NCI-H2107 treated with DMSO at 0.1 percent for 48 hours (cell line): ENCODE measurements at regions not wholly inside any gene's neighbourhood (a gene's known extent, or its start where the extent isn't known, plus 50 kb on each side); places are given as distances from the start of the nearest gene placed in this dataset.

ENCODE experiments used
- DNase-seq: peaks from one replicate; lab custom pipeline; 2025; ENCODE audit not compliant: unreplicated experiment; lab: John Stamatoyannopoulos, UW

- no peak for DNase-seq
Measured at GRCh38 chr5:4859500-4860235, 280.5 kb upstream of the ADAMTS16 start.

GRCh38 chr5:4860631-4861030 is 279.5 kb upstream of the ADAMTS16 start:
- DNase-seq: no peak

GRCh38 chr5:4862500-4862899 is 277.6 kb upstream of the ADAMTS16 start:
- DNase-seq: peak; percentile 14

DNA sequence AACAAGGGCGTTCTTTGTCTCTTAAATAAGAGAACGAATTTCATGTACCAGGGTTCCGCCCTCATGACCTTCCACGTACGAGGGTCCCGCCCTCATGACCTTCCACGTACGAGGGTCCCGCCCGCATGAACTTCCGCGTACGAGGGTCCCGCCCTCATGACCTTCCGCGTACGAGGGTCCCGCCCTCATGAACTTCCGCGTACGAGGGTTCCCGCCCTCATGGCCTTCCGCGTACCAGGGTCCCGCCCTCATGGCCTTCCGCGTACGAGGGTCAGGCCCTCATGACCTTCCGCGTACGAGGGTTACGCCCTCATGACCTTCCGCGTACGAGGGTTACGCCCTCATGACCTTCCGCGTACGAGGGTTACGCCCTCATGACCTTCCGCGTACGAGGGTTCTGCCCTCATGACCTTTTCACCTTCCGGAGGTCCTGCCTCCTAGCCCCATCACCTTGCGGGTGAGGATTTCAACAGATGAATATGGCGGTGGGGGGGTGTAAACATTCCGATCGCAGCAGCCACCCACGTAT is 273.9 kb upstream of the ADAMTS16 start:
- DNase-seq: no peak

DNA sequence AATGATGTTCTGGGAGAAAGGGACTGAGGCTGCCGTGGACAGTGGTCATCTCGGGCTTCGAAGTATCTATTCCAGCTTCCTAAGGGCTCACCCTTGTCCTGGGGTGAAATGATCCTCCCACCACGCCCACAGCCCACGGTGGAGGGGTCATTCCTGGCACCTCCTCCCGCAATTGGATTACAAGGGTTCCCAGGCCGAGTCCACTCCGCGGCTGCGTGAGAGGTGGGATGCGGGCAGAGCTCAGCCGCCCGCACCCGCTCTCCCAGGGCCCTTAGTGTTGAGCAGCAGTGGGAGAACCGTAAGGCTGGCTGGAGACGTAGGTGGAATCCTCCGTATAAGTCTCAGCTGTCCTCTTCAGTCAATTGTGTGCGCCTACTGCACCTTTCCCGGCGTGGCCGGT is 273.3 kb upstream of the ADAMTS16 start:
- no peak for DNase-seq

DNA sequence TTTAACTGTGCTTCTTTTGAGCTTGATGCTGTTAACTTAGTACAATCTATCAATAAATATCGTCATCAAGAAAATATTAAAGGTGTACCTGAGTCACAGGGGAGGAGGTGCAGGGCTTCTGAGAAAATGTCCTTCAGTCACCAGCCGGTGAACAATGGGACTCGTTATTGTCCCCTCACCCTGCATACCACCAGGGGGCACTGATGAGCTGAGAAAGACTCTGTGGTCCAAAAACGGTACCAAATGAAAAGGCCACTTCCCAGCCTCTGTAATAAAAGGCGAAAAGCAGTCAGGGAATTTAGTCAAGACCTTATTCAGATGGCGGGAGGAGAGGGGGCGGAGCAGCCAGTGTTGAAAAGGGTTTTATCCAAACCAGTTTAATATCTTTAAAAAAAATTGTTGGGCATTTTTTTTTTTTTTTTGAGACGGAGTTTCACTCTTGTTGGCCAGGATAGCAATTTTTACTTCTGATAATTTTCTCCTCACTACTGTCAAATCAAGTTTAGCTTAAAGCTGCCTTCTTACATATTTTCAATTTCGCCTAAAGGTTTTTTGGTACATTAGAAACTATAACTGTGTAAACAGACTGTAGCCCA is 271.9 kb upstream of the ADAMTS16 start:
- DNase-seq: peak; percentile 19

GRCh38 chr5:4873652-4874051 is 266.5 kb upstream of the ADAMTS16 start:
- no peak for DNase-seq

DNA sequence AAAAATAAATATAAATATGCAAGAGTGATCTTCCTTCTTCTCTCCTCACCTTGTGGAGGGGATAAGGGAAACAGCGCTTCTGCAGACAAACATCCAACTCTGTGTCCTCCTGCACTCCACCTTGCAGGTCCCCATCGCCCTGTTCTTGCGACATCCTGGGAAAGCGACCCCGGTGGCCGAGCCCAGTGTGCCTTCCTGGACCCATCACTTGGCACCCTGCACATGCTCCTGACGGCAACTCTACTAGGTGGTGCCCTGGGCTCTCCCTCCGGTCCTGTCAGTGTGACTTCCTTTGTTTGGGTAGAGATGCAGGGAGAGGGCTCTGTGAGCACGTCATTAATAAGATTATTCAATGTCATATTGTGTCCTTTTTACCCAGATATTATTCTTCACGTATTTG is 266.0 kb upstream of the ADAMTS16 start:
- DNase-seq: no peak

- DNase-seq: no peak
Measured at GRCh38 chr5:4875942-4876341, 264.2 kb upstream of the ADAMTS16 start.

DNA sequence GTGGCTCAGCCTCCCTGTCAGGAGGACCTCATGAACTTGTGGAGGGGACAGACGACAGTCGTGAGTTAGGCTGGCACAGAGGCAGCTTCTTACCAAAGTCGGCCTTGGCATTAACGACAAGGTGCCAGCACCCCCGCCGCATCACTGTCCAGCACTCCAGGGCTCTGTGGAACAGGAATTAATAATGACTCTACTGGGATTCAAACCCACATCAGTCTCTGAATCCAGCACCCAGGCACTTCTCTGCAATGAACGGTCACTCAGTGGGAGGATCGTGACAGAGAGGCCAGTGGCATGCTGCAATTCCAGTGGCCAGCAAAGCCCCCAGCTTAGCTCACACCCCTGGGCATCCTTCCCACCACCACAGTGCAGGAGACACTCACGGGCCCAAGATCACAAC is 263.3 kb upstream of the ADAMTS16 start:
- no peak for DNase-seq

DNA sequence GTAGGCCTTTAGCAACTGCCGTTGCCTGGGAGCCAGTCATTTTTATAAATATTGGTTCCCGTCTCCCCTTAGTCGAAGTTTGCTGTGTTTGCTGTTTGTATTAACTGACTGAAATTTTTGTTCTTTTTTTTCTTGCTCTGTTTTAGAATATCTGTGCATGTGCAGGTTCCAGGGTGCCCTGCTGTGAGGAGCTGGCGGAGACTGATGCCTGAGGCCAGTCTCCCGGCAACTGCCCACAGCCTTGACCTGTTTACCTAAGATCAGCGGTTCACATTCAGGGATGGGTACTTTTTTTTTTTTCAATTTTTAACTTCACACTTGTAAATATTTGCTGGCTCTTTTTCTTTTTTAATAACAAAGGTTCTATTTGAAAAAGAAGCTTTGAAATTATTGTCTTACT is 262.6 kb upstream of the ADAMTS16 start:
- DNase-seq: no peak

DNA sequence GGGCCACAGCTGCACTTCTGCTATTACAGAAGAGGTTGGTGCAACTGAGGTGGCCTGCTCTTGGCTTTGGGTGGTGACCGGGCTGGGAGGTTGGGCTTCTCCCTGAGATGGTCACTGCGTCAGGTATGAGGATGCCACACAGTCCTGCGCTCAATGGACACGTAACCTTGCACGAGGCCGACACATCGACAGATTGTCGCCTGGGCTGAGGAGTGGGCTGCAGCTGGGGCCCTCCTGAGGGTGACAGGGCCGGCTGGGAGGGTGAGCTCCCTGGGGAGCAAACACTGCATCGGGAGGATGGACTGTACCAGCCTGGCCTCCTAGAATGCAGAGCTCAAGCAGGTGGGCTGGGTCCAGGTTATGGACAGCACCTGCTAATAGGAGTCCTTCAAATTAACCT is 261.1 kb upstream of the ADAMTS16 start:
- DNase-seq: no peak

DNA sequence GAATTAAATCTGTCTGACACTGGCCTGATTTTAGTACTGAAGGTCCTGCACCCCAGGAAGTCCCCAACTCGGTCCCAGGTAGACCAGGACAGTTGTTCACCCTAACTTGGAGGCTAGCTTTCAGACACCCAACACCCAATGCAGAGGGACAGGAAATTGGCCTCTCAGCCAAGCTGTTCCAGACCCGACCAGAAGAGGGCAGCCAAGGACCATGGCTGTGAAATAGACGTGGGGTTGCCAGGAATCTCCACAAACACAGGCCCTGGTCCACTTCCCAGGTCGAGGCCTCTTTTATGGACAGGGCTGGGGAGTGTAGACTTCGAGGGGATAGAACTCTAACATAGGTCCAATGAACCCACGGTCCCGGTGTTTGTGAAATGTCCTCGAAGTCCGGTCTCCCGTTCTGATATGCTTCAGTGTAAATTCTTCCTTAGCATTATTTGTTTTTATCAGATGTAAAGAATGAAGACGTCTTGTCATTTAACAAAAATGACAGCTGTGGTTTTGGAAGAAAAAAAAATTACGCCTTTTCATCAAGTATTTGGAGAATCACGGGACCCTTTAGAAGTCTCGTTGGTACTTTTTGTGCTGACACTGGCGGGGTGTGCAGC is 260.3 kb upstream of the ADAMTS16 start:
- peak; percentile 64 for DNase-seq

GRCh38 chr5:4880304-4880741 is 259.8 kb upstream of the ADAMTS16 start:
- DNase-seq: no peak

DNA sequence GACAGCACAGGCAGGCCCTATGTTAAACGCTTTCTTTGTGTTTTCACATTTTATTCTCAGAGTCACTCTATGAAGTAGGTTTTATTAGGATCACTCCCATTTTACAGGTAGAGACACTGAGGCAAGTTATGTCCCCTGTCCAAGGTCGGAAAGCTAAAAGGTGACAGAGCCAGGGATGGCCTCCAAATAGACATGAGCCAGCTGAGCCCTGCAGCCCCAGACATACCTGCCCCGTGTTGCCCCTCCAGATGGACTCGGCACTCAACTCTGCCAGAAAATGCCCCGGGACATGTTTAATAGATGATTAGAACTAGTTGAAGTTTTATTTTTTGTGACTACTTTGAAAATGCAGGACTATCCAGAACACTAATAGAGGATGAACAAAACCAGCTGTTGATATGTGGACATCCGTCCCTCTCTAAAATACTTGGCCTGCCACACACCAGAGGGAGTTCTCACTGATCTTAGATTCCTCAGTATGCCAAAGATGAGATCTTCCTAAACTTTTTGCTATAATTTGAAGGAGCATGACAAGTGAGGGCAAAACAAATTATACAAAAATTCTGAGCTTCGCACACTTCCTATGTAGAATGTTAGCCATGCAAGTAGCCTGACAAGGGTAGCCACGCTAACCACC is 258.6 kb upstream of the ADAMTS16 start:
- no peak for DNase-seq

DNA sequence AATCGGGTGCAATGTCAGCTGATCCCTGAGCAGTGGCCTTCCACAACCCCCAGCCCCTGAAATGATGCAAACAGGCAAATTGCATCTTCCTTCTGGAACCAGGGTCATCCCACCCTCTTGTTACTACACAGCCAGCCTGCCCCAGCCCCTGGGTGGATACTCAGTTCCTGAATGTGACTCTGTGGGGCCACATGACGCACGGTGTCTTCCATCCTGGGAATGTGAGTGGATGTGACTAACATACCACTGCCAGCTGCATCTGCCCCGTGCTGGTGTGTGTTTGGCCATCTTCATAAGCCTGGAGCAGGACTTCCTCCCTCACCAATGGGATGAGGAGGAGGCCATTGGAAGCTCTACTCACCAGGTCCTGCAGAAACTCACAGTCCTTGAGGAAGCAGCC is 257.9 kb upstream of the ADAMTS16 start:
- no peak for DNase-seq

DNA sequence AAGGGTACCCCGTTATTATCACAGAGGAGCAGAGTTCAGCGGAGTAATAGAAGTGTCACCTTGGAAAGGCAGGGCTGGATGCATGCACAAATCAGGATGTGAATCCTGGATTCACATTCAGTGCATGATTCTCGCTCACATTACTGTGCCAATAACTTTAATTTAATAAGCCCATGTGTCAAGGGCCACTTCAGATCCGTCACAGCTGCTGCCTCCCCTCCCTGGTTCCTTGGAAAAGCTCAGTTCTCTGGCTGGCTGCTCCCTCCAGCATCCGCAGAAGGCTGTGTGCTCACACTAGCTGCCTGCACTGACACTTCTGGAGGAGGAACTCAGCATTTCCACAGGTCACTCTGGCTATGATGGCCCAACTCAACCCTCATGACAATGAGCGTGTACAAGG is 256.8 kb upstream of the ADAMTS16 start:
- no peak for DNase-seq

- DNase-seq: no peak
Measured at GRCh38 chr5:4893063-4893744, 246.9 kb upstream of the ADAMTS16 start.

GRCh38 chr5:4896328-4896727 is 243.8 kb upstream of the ADAMTS16 start:
- no peak for DNase-seq

DNA sequence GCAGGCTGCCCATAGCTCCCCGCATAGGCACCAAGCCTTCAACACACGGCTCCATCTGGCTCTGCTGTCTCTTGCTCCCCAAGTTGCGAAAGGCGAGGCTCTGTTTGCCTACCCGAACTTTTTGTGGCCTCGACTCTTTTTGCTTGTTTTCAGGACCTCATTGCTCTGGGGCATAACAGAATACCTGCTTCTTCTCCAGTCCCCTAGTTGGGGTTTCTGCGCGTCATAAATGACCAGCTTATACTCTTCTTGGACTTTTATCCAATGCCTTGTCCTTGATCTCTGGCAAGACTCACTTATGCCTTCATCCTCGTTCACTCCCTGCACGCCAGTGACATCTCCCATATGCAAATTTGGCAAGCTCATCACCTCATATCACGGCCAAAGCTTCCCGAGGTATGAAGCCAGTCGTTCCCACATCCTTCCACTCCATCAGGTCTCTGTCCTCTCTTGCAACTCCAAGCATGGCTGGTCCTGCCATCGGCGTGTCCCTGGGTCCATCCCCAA is 238.8 kb upstream of the ADAMTS16 start:
- no peak for DNase-seq

GRCh38 chr5:4901924-4902323 is 238.2 kb upstream of the ADAMTS16 start:
- DNase-seq: no peak
